ENCODE measurements at regions not wholly inside any gene's neighbourhood (a gene's known extent, or its start where the extent isn't known, plus 50 kb on each side); places are given as distances from the start of the nearest gene placed in this dataset.

- Histone ChIP-seq H3K9ac (ENCODE audit: insufficient read depth in 1 of 2, low read length in 2 of 2) (no peak overlapping the region), H3K4me3 (no peak overlapping the region), H3K9me3 (ENCODE audit: control insufficient read depth in 4 of 4, insufficient read depth in 3 of 4, low read length in 3 of 4) (no peaks in the 10 kb centered on the region), H3K27me3 (ENCODE audit: control insufficient read depth in 3 of 3, insufficient read depth in 3 of 3, low read length in 2 of 3) (no peaks in the 10 kb centered on the region), H3K27ac (ENCODE audit: low read depth in 1 of 2, low read length in 1 of 2) (no peak overlapping the region), H3K4me1 (ENCODE audit: control insufficient read depth in 5 of 5, insufficient read depth in 5 of 5, low read length in 5 of 5) (peaks cover 0 to 9% (median 3%) of the 10 kb centered on the region in 5 donors), H3K36me3 (ENCODE audit: control insufficient read depth in 4 of 4, insufficient read depth in 4 of 4, low read length in 4 of 4) (peaks cover 3 to 5% (median 4%) of the 10 kb centered on the region in 4 donors)
- no peak for DNase-seq
- WGBS, 2 donors, result 43 to 72% methylated on average over 7 of the region's 7 CpGs
- no peak for TF ChIP-seq CTCF (IDR thresholded peaks at IDR 0.05; ENCODE audit: control extremely low read depth, extremely low read depth)
- no peak for ATAC-seq (ENCODE audit: insufficient read depth, low FRiP score)
These were observed 87.7 kb upstream of the TMEM168 start for GRCh38 chr7:112877691-112878460.

GRCh38 chr7:112876877-112877276, 86.7 kb upstream of the TMEM168 start:
- Histone ChIP-seq H3K36me3 (ENCODE audit: control insufficient read depth in 4 of 4, insufficient read depth in 4 of 4, low read length in 4 of 4) (peaks cover 0 to 5% (median 4%) of the 10 kb centered on the region in 4 donors), H3K9ac (ENCODE audit: insufficient read depth in 1 of 2, low read length in 2 of 2) (no peak overlapping the region), H3K4me1 (ENCODE audit: control insufficient read depth in 5 of 5, insufficient read depth in 5 of 5, low read length in 5 of 5) (peaks cover 0 to 6% (median 3%) of the 10 kb centered on the region in 5 donors), H3K27me3 (ENCODE audit: control insufficient read depth in 3 of 3, insufficient read depth in 3 of 3, low read length in 2 of 3) (no peaks in the 10 kb centered on the region), H3K27ac (ENCODE audit: low read depth in 1 of 2, low read length in 1 of 2) (no peak overlapping the region), H3K4me3 (no peak overlapping the region), H3K9me3 (ENCODE audit: control insufficient read depth in 4 of 4, insufficient read depth in 3 of 4, low read length in 3 of 4) (no peaks in the 10 kb centered on the region)
- WGBS, 2 donors, result 94 to 98% methylated on average over 1 of the region's 1 CpG
- ATAC-seq (ENCODE audit: insufficient read depth, low FRiP score), result no peak
- no peak for TF ChIP-seq CTCF (IDR thresholded peaks at IDR 0.05; ENCODE audit: control extremely low read depth, extremely low read depth)
- DNase-seq, result no peak

GRCh38 chr7:112874909-112875308, 84.7 kb upstream of the TMEM168 start:
- no peak for ATAC-seq (ENCODE audit: insufficient read depth, low FRiP score)
- 95 to 98% methylated on average over 4 of the region's 4 CpGs for WGBS, 2 donors
- Histone ChIP-seq H3K4me1 (ENCODE audit: control insufficient read depth in 5 of 5, insufficient read depth in 5 of 5, low read length in 5 of 5) (peaks cover 0 to 6% (median 3%) of the 10 kb centered on the region in 5 donors), H3K27me3 (ENCODE audit: control insufficient read depth in 3 of 3, insufficient read depth in 3 of 3, low read length in 2 of 3) (no peaks in the 10 kb centered on the region), H3K4me3 (no peak overlapping the region), H3K9me3 (ENCODE audit: control insufficient read depth in 4 of 4, insufficient read depth in 3 of 4, low read length in 3 of 4) (no peaks in the 10 kb centered on the region), H3K36me3 (ENCODE audit: control insufficient read depth in 4 of 4, insufficient read depth in 4 of 4, low read length in 4 of 4) (peaks cover 0 to 5% (median 4%) of the 10 kb centered on the region in 4 donors), H3K9ac (ENCODE audit: insufficient read depth in 1 of 2, low read length in 2 of 2) (no peak overlapping the region), H3K27ac (ENCODE audit: low read depth in 1 of 2, low read length in 1 of 2) (no peak overlapping the region)
- no peak for DNase-seq
- no peak for TF ChIP-seq CTCF (IDR thresholded peaks at IDR 0.05; ENCODE audit: control extremely low read depth, extremely low read depth)
